Activated CD4-positive, alpha-beta T cell treated with anti-CD3 and anti-CD28 coated beads, Interleukin-2, amount 10 ng/mL, durations not matched to agents 7 days and 5 days (primary cell): ENCODE measurements at regions not wholly inside any gene's neighbourhood (a gene's known extent, or its start where the extent isn't known, plus 50 kb on each side); places are given as distances from the start of the nearest gene placed in this dataset.

Experiments
- CTCF ChIA-PET: fragments of 350-600 bp; sonication (Branson Sonifier 250); formaldehyde crosslinking; loops from one replicate; lab custom pipeline; 2021; ENCODE audit warnings: antibody characterized with exemption; lab: Charles Lee
- POLR2A ChIA-PET: fragments of 350-600 bp; sonication (Branson Sonifier 250); formaldehyde crosslinking; loops from one replicate; lab custom pipeline; 2021; ENCODE audit warnings: antibody characterized with exemption; lab: Charles Lee
- DNase-seq: peaks from one replicate; pipeline ENCODE4 v3.0.0-alpha.2; 2020
- H3K27ac Mint-ChIP-seq: one replicate; pipeline ENCODE4 v1.8.0; 2021; ENCODE audit warnings: mild to moderate bottlenecking, moderate library complexity, mixed read lengths
- H3K27me3 Mint-ChIP-seq: one replicate; pipeline ENCODE4 v1.8.0; 2021; ENCODE audit warnings: mixed read lengths
- H3K36me3 Mint-ChIP-seq: one replicate; pipeline ENCODE4 v1.8.0; 2021; ENCODE audit warnings: low read depth, mixed read lengths
- H3K4me1 Mint-ChIP-seq: one replicate; pipeline ENCODE4 v1.8.0; 2021; ENCODE audit warnings: mixed read lengths
- H3K4me3 Mint-ChIP-seq: one replicate; pipeline ENCODE4 v1.8.0; 2021; ENCODE audit warnings: mild to moderate bottlenecking, moderate library complexity, mixed read lengths
- H3K9me3 Mint-ChIP-seq: one replicate; pipeline ENCODE4 v1.8.0; 2021; ENCODE audit warnings: mixed read lengths

- DNase-seq: no peak
- Mint-ChIP-seq H3K4me1 (peaks cover 32% of the 10 kb centered on the region), H3K27ac (no peak overlapping the region), H3K4me3 (no peak overlapping the region), H3K27me3 (no peaks in the 10 kb centered on the region), H3K9me3 (peaks cover 8% of the 10 kb centered on the region), H3K36me3 (peaks cover 32% of the 10 kb centered on the region)
- ChIA-PET POLR2A (no interaction called here), CTCF (interaction anchor here (0.6 kb wide), 1 partner anchor 906 kb away, joined by 3 read pairs; no protein-coding TSS in a partner anchor)
These were observed 107.2 kb upstream of the EDEM3 start for GRCh38 chr1:184861755-184862336.

GRCh38 chr1:184860985-184861754, 106.5 kb upstream of the EDEM3 start:
- POLR2A ChIA-PET: no interaction called here
- peaks cover 6% of the 10 kb centered on the region for H3K9me3 Mint-ChIP-seq
- peaks cover 30% of the 10 kb centered on the region for H3K36me3 Mint-ChIP-seq
- no peaks in the 10 kb centered on the region for H3K27me3 Mint-ChIP-seq
- no peak for DNase-seq
- peaks cover 30% of the 10 kb centered on the region for H3K4me1 Mint-ChIP-seq
- CTCF ChIA-PET: interaction anchor here (1.7 kb wide), 1 partner anchor 18 kb away, joined by 4 read pairs; no protein-coding TSS in a partner anchor
- H3K27ac Mint-ChIP-seq: no peak overlapping the region
- no peak overlapping the region for H3K4me3 Mint-ChIP-seq

GRCh38 chr1:184860535-184860934, 105.9 kb upstream of the EDEM3 start:
- peaks cover under 1% of the 10 kb centered on the region for H3K9me3 Mint-ChIP-seq
- no peak for DNase-seq
- H3K27me3 Mint-ChIP-seq: no peaks in the 10 kb centered on the region
- peaks cover 23% of the 10 kb centered on the region for H3K4me1 Mint-ChIP-seq
- H3K27ac Mint-ChIP-seq: no peak overlapping the region
- CTCF ChIA-PET: interaction anchor here (1.7 kb wide), 1 partner anchor 19 kb away, joined by 4 read pairs; no protein-coding TSS in a partner anchor
- H3K4me3 Mint-ChIP-seq: no peak overlapping the region
- POLR2A ChIA-PET: no interaction called here
- peaks cover 24% of the 10 kb centered on the region for H3K36me3 Mint-ChIP-seq

GRCh38 chr1:184859381-184860105, 104.9 kb upstream of the EDEM3 start:
- POLR2A ChIA-PET: no interaction called here
- CTCF ChIA-PET: interaction anchor here (0.5 to 1.7 kb wide), 3 partner anchors 20 to 886 kb away, joined by 3 to 4 read pairs (median 3); no protein-coding TSS in a partner anchor

GRCh38 chr1:184858288-184858687, 103.6 kb upstream of the EDEM3 start:
- peaks cover 16% of the 10 kb centered on the region for H3K36me3 Mint-ChIP-seq
- no peaks in the 10 kb centered on the region for H3K9me3 Mint-ChIP-seq
- CTCF ChIA-PET: interaction anchor here (0.9 kb wide), 1 partner anchor 9 kb away, joined by 3 read pairs; no protein-coding TSS in a partner anchor
- no peak overlapping the region for H3K4me3 Mint-ChIP-seq
- no peaks in the 10 kb centered on the region for H3K27me3 Mint-ChIP-seq
- H3K4me1 Mint-ChIP-seq: peaks cover 19% of the 10 kb centered on the region
- H3K27ac Mint-ChIP-seq: no peak overlapping the region
- POLR2A ChIA-PET: no interaction called here
- DNase-seq: no peak

More at GRCh38 chr1:184859381-184860105, 104.9 kb upstream of the EDEM3 start:
- no peaks in the 10 kb centered on the region for H3K9me3 Mint-ChIP-seq
- H3K27me3 Mint-ChIP-seq: no peaks in the 10 kb centered on the region
- H3K4me3 Mint-ChIP-seq: no peak overlapping the region
- DNase-seq: no peak
- H3K4me1 Mint-ChIP-seq: peaks cover 19% of the 10 kb centered on the region
- no peak overlapping the region for H3K27ac Mint-ChIP-seq
- peaks cover 19% of the 10 kb centered on the region for H3K36me3 Mint-ChIP-seq

- Mint-ChIP-seq H3K4me3 (no peak overlapping the region), H3K9me3 (peaks cover 7% of the 10 kb centered on the region), H3K27ac (no peak overlapping the region), H3K36me3 (peaks cover 18% of the 10 kb centered on the region), H3K4me1 (peaks cover 10% of the 10 kb centered on the region), H3K27me3 (no peaks in the 10 kb centered on the region)
- ChIA-PET CTCF (interaction anchor here (0.9 to 1.1 kb wide), 2 partner anchors 11 to 22 kb away, joined by 3 read pairs; no protein-coding TSS in a partner anchor), POLR2A (no interaction called here)
- DNase-seq: no peak
These were observed 100.0 kb upstream of the EDEM3 start for GRCh38 chr1:184854496-184855140.

- Mint-ChIP-seq H3K36me3 (peaks cover 18% of the 10 kb centered on the region), H3K27me3 (no peaks in the 10 kb centered on the region), H3K4me1 (peaks cover 10% of the 10 kb centered on the region), H3K27ac (no peak overlapping the region), H3K9me3 (peaks cover 7% of the 10 kb centered on the region), H3K4me3 (no peak overlapping the region)
- POLR2A ChIA-PET: no interaction called here
- no peak for DNase-seq
- CTCF ChIA-PET: no interaction called here
These were observed 99.4 kb upstream of the EDEM3 start for GRCh38 chr1:184854036-184854435.

- CTCF ChIA-PET: no interaction called here
These were observed 97.4 kb upstream of the EDEM3 start for GRCh38 chr1:184851822-184852746.

GRCh38 chr1:184843732-184844495, 89.3 kb upstream of the EDEM3 start:
- H3K27ac Mint-ChIP-seq: peak overlapping the region; percentile 83

More at GRCh38 chr1:184851822-184852746, 97.4 kb upstream of the EDEM3 start:
- Mint-ChIP-seq H3K27ac (no peak overlapping the region), H3K27me3 (no peaks in the 10 kb centered on the region), H3K36me3 (peaks cover 18% of the 10 kb centered on the region), H3K9me3 (peaks cover 7% of the 10 kb centered on the region), H3K4me1 (peaks cover 9% of the 10 kb centered on the region), H3K4me3 (no peak overlapping the region)
- POLR2A ChIA-PET: interaction anchor here (0.6 kb wide), 1 partner anchor 123 kb away, joined by 3 read pairs; no protein-coding TSS in a partner anchor
- no peak for DNase-seq

GRCh38 chr1:184840596-184840995, 85.9 kb upstream of the EDEM3 start:
- ChIA-PET CTCF (interaction anchor here (0.6 kb wide), 1 partner anchor 139 kb away, joined by 3 read pairs; no protein-coding TSS in a partner anchor), POLR2A (no interaction called here)
- H3K27me3 Mint-ChIP-seq: no peaks in the 10 kb centered on the region
- peaks cover 48% of the 10 kb centered on the region for H3K4me1 Mint-ChIP-seq
- peak; percentile 33 for DNase-seq
- peaks cover 43% of the 10 kb centered on the region for H3K36me3 Mint-ChIP-seq
- peaks cover 10% of the 10 kb centered on the region for H3K9me3 Mint-ChIP-seq
- H3K4me3 Mint-ChIP-seq: no peak overlapping the region
- peak overlapping the region; percentile 78 for H3K27ac Mint-ChIP-seq

More at GRCh38 chr1:184843732-184844495, 89.3 kb upstream of the EDEM3 start:
- Mint-ChIP-seq H3K4me1 (peaks cover 46% of the 10 kb centered on the region), H3K9me3 (peaks cover 10% of the 10 kb centered on the region), H3K27me3 (no peaks in the 10 kb centered on the region), H3K36me3 (peaks cover 25% of the 10 kb centered on the region), H3K4me3 (peak overlapping the region; percentile 30)
- POLR2A ChIA-PET: no interaction called here
- peak; percentile 73 for DNase-seq
- CTCF ChIA-PET: interaction anchor here (1.4 kb wide), 1 partner anchor 48 kb away, joined by 3 read pairs; no protein-coding TSS in a partner anchor

- Mint-ChIP-seq H3K9me3 (peaks cover 10% of the 10 kb centered on the region), H3K27me3 (no peaks in the 10 kb centered on the region), H3K4me3 (no peak overlapping the region), H3K4me1 (peaks cover 33% of the 10 kb centered on the region), H3K27ac (peak overlapping the region; percentile 21), H3K36me3 (peaks cover 51% of the 10 kb centered on the region)
- ChIA-PET CTCF (no interaction called here), POLR2A (no interaction called here)
- DNase-seq: no peak
These were observed 83.9 kb upstream of the EDEM3 start for GRCh38 chr1:184838504-184838951.
